ENCODE measurements at regions not wholly inside any gene's neighbourhood (a gene's known extent, or its start where the extent isn't known, plus 50 kb on each side); places are given as distances from the start of the nearest gene placed in this dataset.
"Not testable (repeated sequence)": the region's sequence is repeated elsewhere in the genome, so short reads cannot be mapped to it uniquely, and the experiment has no call there.

- DNase-seq (ENCODE audit: low spot score) = no peak
These were observed 101.7 kb downstream of the BMS1 start for GRCh38 chr10:42883993-42884983.

- no peak for DNase-seq (ENCODE audit: low spot score)
These were observed 103.1 kb downstream of the BMS1 start for GRCh38 chr10:42885491-42886270.

GRCh38 chr10:42887734-42888503, 105.3 kb downstream of the BMS1 start:
- no peak for DNase-seq (ENCODE audit: low spot score)

GRCh38 chr10:42888504-42889095, 106.0 kb downstream of the BMS1 start:
- no peak for DNase-seq (ENCODE audit: low spot score)

GRCh38 chr10:42896735-42897134, 114.1 kb downstream of the BMS1 start:
- DNase-seq (ENCODE audit: low spot score) = no peak

GRCh38 chr10:42898037-42898960, 115.7 kb downstream of the BMS1 start:
- no peak for DNase-seq (ENCODE audit: low spot score)

GRCh38 chr10:42899036-42899435, 116.4 kb downstream of the BMS1 start:
- DNase-seq (ENCODE audit: low spot score) = no peak

GRCh38 chr10:42900346-42900745, 117.8 kb downstream of the BMS1 start:
- not testable (repeated sequence) for DNase-seq (ENCODE audit: low spot score)

- no peak for DNase-seq (ENCODE audit: low spot score)
These were observed 128.8 kb downstream of the BMS1 start for GRCh38 chr10:42911359-42911758.

GRCh38 chr10:42916974-42917373, 134.4 kb downstream of the BMS1 start:
- DNase-seq (ENCODE audit: low spot score) = no peak

GRCh38 chr10:42917821-42918220, 135.2 kb downstream of the BMS1 start:
- DNase-seq (ENCODE audit: low spot score) = no peak

- no peak for DNase-seq (ENCODE audit: low spot score)
These were observed 139.4 kb downstream of the BMS1 start for GRCh38 chr10:42921951-42922350.

- peak; percentile 39 for DNase-seq (ENCODE audit: low spot score)
These were observed 141.9 kb downstream of the BMS1 start for GRCh38 chr10:42924484-42924883.

GRCh38 chr10:42926843-42927242, 144.2 kb downstream of the BMS1 start:
- DNase-seq (ENCODE audit: low spot score) = peak; percentile 79

- peak; percentile 34 for DNase-seq (ENCODE audit: low spot score)
These were observed 145.5 kb downstream of the BMS1 start for GRCh38 chr10:42928064-42928463.

- no peak for DNase-seq (ENCODE audit: low spot score)
These were observed 146.6 kb downstream of the BMS1 start for GRCh38 chr10:42929236-42929635.

GRCh38 chr10:42929993-42930392, 146.9 kb upstream of the RET start:
- DNase-seq (ENCODE audit: low spot score) = no peak

- DNase-seq (ENCODE audit: low spot score) = no peak
These were observed 146.2 kb upstream of the RET start for GRCh38 chr10:42930516-42931192.

- DNase-seq (ENCODE audit: low spot score) = peak; percentile 42
These were observed 144.8 kb upstream of the RET start for GRCh38 chr10:42932116-42932515.
